A549 (cell line): ENCODE measurements at regions not wholly inside any gene's neighbourhood (a gene's known extent, or its start where the extent isn't known, plus 50 kb on each side); places are given as distances from the start of the nearest gene placed in this dataset.

Experiments used
- ATAC-seq, 2 experiments: fragments of 200-7000 bp in 1 of 2; fragments of >200 bp in 1 of 2; cut with Nextera tagmentation in 1 of 2; cut with Tn5 transposase in 1 of 2; 3 replicates each; pipeline versions ENCODE4 v1.8.0 to v1.9.1; 2018 to 2020; ENCODE audit warnings: mild to moderate bottlenecking in 1 of 2, moderate library complexity in 1 of 2
- CTCF ChIA-PET: fragments of 300-600 bp; sonication (Branson Sonifier 250); formaldehyde crosslinking; extraction: SDS; loops from one replicate; lab custom pipeline; 2021; ENCODE audit warnings: antibody characterized with exemption, inconsistent platforms; lab: Yijun Ruan, JAX
- POLR2A ChIA-PET: fragments of 350-600 bp; formaldehyde crosslinking; extraction: SDS; loops from one replicate; lab custom pipeline; 2021; ENCODE audit warnings: antibody characterized with exemption, inconsistent platforms; lab: Yijun Ruan, JAX
- DNase-seq, 2 experiments: peaks; one replicate each; pipeline versions ENCODE4 v3.0.0 to v3.0.0-alpha.2; 2011 to 2016; ENCODE audit warnings: low read depth in 1 of 2, low spot score in 1 of 2
- FAIRE-seq: peaks from 2 replicates; lab custom pipeline; 2011; peaks lifted over from hg19 to GRCh38; lab: Jason Lieb, UNC
- H3K27ac ChIP-seq, 2 experiments: fragments of >200 bp; sonication (Bioruptor Twin); formaldehyde crosslinking; 3 replicates each; pipeline ENCODE4 v1.5.1; 2016 to 2017
- H3K4me1 ChIP-seq: fragments of >200 bp; sonication (Bioruptor Twin); formaldehyde crosslinking; 3 replicates; pipeline ENCODE4 v1.6.1; 2016
- H3K4me2 ChIP-seq: fragments of >200 bp; sonication (Bioruptor Twin); formaldehyde crosslinking; 3 replicates; pipeline ENCODE4 v1.6.1; 2016
- H3K4me3 ChIP-seq: fragments of >200 bp; sonication (Bioruptor Twin); formaldehyde crosslinking; 3 replicates; pipeline ENCODE4 v1.5.1; 2016
- H3K9me3 ChIP-seq: fragments of >200 bp; sonication (Bioruptor Twin); formaldehyde crosslinking; 3 replicates; pipeline ENCODE4 v1.6.1; 2016
- BHLHE40 ChIP-seq: IDR thresholded peaks from 2 replicates; pipeline ENCODE4 v1.6.1; 2012; ENCODE audit warnings: low read depth, low read length, inconsistent platforms
- CBX8 ChIP-seq: fragments of 200-600 bp; sonication (generic); IDR thresholded peaks from 2 replicates; pipeline ENCODE4 v1.6.1; 2016
- CEBPB ChIP-seq, 2 experiments: fragments of >200 bp in 1 of 2; sonication (Bioruptor Twin) in 1 of 2; formaldehyde crosslinking in 1 of 2; IDR thresholded peaks; 2 replicates each; pipeline ENCODE4 v1.6.1; 2012 to 2016
- CHD4 ChIP-seq: fragments of 200-600 bp; sonication (generic); IDR thresholded peaks from 2 replicates; pipeline ENCODE4 v1.6.1; 2016; ENCODE audit warnings: antibody characterized with exemption, mild to moderate bottlenecking, borderline replicate concordance
- EHF ChIP-seq: fragments of 250-450 bp; sonication (Bioruptor Pico); IDR thresholded peaks from 2 replicates; pipeline ENCODE4 v1.5.0; 2020; ENCODE audit warnings: mild to moderate bottlenecking
- ESRRA ChIP-seq: fragments of 150-350 bp; IDR thresholded peaks from 2 replicates; pipeline ENCODE4 v1.6.1; 2014; ENCODE audit warnings: mild to moderate bottlenecking, low read length, borderline replicate concordance
- GATA3 ChIP-seq: IDR thresholded peaks from 2 replicates; pipeline ENCODE4 v1.6.1; 2012; ENCODE audit warnings: borderline replicate concordance
- HOXB13 ChIP-seq: fragments of 250-450 bp; sonication (Bioruptor Pico); IDR thresholded peaks from 2 replicates; pipeline ENCODE4 v1.5.0; 2020; ENCODE audit warnings: low read depth, mild to moderate bottlenecking, moderate library complexity
- HOXB5 ChIP-seq: fragments of 250-450 bp; sonication (Bioruptor Pico); IDR thresholded peaks from 2 replicates; pipeline ENCODE4 v1.5.0; 2020; ENCODE audit warnings: mild to moderate bottlenecking, moderate library complexity
- JUN ChIP-seq, 2 experiments: fragments of >200 bp; sonication (Bioruptor Twin); formaldehyde crosslinking; IDR thresholded peaks; 2 replicates in 1 of 2; 3 replicates in 1 of 2; pipeline ENCODE4 v1.6.1; 2016 to 2017
- KDM1A ChIP-seq: fragments of 200-600 bp; sonication (generic); IDR thresholded peaks from 2 replicates; pipeline ENCODE4 v1.6.1; 2016; ENCODE audit warnings: low read depth, mild to moderate bottlenecking
- KDM5A ChIP-seq: fragments of 200-600 bp; sonication (generic); IDR thresholded peaks from 2 replicates; pipeline ENCODE4 v1.6.1; 2016; ENCODE audit warnings: antibody characterized with exemption, mild to moderate bottlenecking
- NR3C1 ChIP-seq: fragments of >200 bp; sonication (Bioruptor Twin); formaldehyde crosslinking; IDR thresholded peaks from 3 replicates; pipeline ENCODE4 v1.6.1; 2017
- POLR2AphosphoS2 ChIP-seq: conservative IDR thresholded peaks from 2 replicates; pipeline ENCODE4 v1.6.1; 2012; ENCODE audit warnings: low read length, improper control_type of control experiment, inconsistent platforms
- RARB ChIP-seq: fragments of 250-450 bp; sonication (Bioruptor Pico); IDR thresholded peaks from 2 replicates; pipeline ENCODE4 v1.8.0; 2021; ENCODE audit warnings: mild to moderate bottlenecking, moderate library complexity
- SMC3 ChIP-seq: fragments of >200 bp; sonication (Bioruptor Twin); formaldehyde crosslinking; IDR thresholded peaks from 3 replicates; pipeline ENCODE4 v1.6.1; 2018; ENCODE audit warnings: inconsistent platforms
- SREBF2 ChIP-seq: fragments of 450-650 bp; IDR thresholded peaks from 2 replicates; pipeline ENCODE4 v1.6.1; 2014; ENCODE audit warnings: mild to moderate bottlenecking, moderate library complexity
- ZC3H11A ChIP-seq: fragments of 450-650 bp; IDR thresholded peaks from 2 replicates; pipeline ENCODE4 v1.6.1; 2014; ENCODE audit warnings: antibody characterized with exemption, mild to moderate bottlenecking
- ZFP36 ChIP-seq: fragments of 450-650 bp; IDR thresholded peaks from 2 replicates; pipeline ENCODE4 v1.6.1; 2014; ENCODE audit warnings: borderline replicate concordance; ENCODE audit not compliant: partially characterized antibody
- ZNF302 ChIP-seq: fragments of 250-450 bp; sonication (Bioruptor Pico); IDR thresholded peaks from 2 replicates; pipeline ENCODE4 v1.9.0; 2021; ENCODE audit warnings: inconsistent platforms, mild to moderate bottlenecking, moderate library complexity
- ZSCAN20 ChIP-seq: fragments of 250-450 bp; sonication (Bioruptor Pico); IDR thresholded peaks from 2 replicates; pipeline ENCODE4 v1.8.0; 2022; ENCODE audit warnings: mild to moderate bottlenecking, moderate library complexity
- WGBS: methylation state at CpG from one replicate; pipeline ENCODE4 v1.1.6; 2017; ENCODE audit errors: missing lambda C conversion rate; 5-methylcytosine and 5-hydroxymethylcytosine counted together
- TF ChIP-seq, protein P1 (sequence below): fragments of 200-600 bp; sonication (generic); IDR thresholded peaks from 2 replicates; pipeline ENCODE4 v1.6.1; 2016; ENCODE audit warnings: antibody characterized with exemption, mild to moderate bottlenecking, moderate library complexity
- TF ChIP-seq, protein P2 (sequence below): fragments of 450-650 bp; IDR thresholded peaks from 2 replicates; pipeline ENCODE4 v1.6.1; 2014; ENCODE audit warnings: antibody characterized with exemption
- TF ChIP-seq, protein P3 (sequence below): fragments of >200 bp; sonication (Bioruptor Twin); formaldehyde crosslinking; IDR thresholded peaks from 2 replicates; pipeline ENCODE4 v1.6.1; 2016
- TF ChIP-seq, protein P4 (sequence below): IDR thresholded peaks from 2 replicates; pipeline ENCODE4 v1.6.1; 2012; ENCODE audit warnings: low read depth, borderline replicate concordance

DNA sequence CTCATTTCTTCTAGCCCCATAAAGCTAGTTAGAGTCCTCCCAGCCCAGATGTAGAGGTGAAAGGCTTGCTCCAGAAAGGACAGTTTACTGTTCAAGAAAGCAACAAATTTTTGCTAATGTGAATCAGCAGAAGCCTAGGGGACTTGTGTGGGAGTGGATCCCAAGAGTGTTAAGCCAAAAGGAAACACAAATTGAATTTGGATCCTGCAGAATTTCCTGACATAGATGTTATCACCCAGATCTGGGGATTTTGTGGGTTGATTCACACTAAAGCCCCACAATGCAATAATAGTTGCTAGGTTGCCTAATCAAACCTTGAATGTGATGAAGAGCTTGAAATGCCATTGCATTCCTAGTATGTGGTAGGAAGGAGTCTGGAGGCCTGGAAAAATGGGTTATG is 135.2 kb upstream of the HS3ST3A1 start:
- ChIA-PET CTCF (no interaction called here), POLR2A (no interaction called here)
- Histone ChIP-seq H3K9me3 (no peaks in the 10 kb centered on the region; the same call in 2 of the 3 replicates), H3K4me3 (no peak overlapping the region), H3K27ac (no peak overlapping the region), H3K4me2 (no peak overlapping the region), H3K4me1 (no peaks in the 10 kb centered on the region)
- no peak for DNase-seq
- no peak for ATAC-seq
- FAIRE-seq: no peak
- TF ChIP-seq, protein P1, sequence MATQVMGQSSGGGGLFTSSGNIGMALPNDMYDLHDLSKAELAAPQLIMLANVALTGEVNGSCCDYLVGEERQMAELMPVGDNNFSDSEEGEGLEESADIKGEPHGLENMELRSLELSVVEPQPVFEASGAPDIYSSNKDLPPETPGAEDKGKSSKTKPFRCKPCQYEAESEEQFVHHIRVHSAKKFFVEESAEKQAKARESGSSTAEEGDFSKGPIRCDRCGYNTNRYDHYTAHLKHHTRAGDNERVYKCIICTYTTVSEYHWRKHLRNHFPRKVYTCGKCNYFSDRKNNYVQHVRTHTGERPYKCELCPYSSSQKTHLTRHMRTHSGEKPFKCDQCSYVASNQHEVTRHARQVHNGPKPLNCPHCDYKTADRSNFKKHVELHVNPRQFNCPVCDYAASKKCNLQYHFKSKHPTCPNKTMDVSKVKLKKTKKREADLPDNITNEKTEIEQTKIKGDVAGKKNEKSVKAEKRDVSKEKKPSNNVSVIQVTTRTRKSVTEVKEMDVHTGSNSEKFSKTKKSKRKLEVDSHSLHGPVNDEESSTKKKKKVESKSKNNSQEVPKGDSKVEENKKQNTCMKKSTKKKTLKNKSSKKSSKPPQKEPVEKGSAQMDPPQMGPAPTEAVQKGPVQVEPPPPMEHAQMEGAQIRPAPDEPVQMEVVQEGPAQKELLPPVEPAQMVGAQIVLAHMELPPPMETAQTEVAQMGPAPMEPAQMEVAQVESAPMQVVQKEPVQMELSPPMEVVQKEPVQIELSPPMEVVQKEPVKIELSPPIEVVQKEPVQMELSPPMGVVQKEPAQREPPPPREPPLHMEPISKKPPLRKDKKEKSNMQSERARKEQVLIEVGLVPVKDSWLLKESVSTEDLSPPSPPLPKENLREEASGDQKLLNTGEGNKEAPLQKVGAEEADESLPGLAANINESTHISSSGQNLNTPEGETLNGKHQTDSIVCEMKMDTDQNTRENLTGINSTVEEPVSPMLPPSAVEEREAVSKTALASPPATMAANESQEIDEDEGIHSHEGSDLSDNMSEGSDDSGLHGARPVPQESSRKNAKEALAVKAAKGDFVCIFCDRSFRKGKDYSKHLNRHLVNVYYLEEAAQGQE: no peak
- TF ChIP-seq, protein P2, sequence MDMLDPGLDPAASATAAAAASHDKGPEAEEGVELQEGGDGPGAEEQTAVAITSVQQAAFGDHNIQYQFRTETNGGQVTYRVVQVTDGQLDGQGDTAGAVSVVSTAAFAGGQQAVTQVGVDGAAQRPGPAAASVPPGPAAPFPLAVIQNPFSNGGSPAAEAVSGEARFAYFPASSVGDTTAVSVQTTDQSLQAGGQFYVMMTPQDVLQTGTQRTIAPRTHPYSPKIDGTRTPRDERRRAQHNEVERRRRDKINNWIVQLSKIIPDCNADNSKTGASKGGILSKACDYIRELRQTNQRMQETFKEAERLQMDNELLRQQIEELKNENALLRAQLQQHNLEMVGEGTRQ: no peak
- TF ChIP-seq CHD4 (no peak), SREBF2 (no peak), POLR2AphosphoS2 (no peak), KDM1A (no peak), SMC3 (no peak), NR3C1 (no peak), KDM5A (no peak), ZFP36 (no peak), HOXB13 (no peak), GATA3 (no peak), CEBPB (IDR thresholded peaks at IDR 0.05) (no peak), CBX8 (no peak), ESRRA (no peak), EHF (CRISPR knock-in tag) (no peak), ZC3H11A (no peak), HOXB5 (CRISPR knock-in tag) (no peak)
- TF ChIP-seq, protein P3, sequence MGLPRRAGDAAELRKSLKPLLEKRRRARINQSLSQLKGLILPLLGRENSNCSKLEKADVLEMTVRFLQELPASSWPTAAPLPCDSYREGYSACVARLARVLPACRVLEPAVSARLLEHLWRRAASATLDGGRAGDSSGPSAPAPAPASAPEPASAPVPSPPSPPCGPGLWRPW: no peak
- TF ChIP-seq, protein P4, sequence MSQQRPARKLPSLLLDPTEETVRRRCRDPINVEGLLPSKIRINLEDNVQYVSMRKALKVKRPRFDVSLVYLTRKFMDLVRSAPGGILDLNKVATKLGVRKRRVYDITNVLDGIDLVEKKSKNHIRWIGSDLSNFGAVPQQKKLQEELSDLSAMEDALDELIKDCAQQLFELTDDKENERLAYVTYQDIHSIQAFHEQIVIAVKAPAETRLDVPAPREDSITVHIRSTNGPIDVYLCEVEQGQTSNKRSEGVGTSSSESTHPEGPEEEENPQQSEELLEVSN: no peak

DNA sequence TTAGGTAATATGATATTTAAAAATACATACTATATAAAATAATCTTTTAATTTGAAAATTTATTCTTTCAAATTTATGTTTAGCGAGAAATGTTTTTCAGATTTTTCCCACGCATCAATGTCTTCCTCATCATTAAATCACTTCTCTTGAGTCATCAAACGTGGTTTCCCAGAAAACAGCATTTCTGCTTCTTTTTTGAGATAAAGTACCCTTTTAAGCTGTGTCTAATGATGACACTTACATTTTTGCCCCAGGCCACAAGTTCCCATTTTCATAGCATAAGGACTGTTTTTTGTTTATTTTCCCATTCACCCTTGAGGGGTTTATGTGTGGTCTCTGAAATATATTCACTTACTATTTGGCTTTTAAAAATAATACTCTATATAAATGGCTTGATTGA is 139.0 kb upstream of the HS3ST3A1 start:
- FAIRE-seq (no peak), DNase-seq (no peak), ATAC-seq (no peak)
- no peak overlapping the region for H3K4me2 ChIP-seq
- CTCF ChIA-PET: no interaction called here
- no peaks in the 10 kb centered on the region for H3K9me3 ChIP-seq
- POLR2A ChIA-PET: no interaction called here
- no peak overlapping the region for H3K4me3 ChIP-seq
- no peaks in the 10 kb centered on the region for H3K4me1 ChIP-seq
- WGBS: 43% methylated on average over 3 of the region's 3 CpGs
- no peak for TF ChIP-seq BHLHE40
- TF ChIP-seq ZNF302 (CRISPR knock-in tag): no peak
- no peak for TF ChIP-seq JUN (IDR thresholded peaks at IDR 0.05)
- no peak for TF ChIP-seq RARB (CRISPR knock-in tag)
- TF ChIP-seq ZSCAN20: no peak
- TF ChIP-seq KDM1A: no peak
- no peak overlapping the region for H3K27ac ChIP-seq
